WTC11 (cell line): ENCODE measurements at regions not wholly inside any gene's neighbourhood (a gene's known extent, or its start where the extent isn't known, plus 50 kb on each side); places are given as distances from the start of the nearest gene placed in this dataset.

Experiments
- ATAC-seq: fragments of 200-7000 bp; cut with Tn5 transposase; 2 replicates; pipeline ENCODE4 v1.10.0; 2021; ENCODE audit warnings: mild to moderate bottlenecking, moderate library complexity
- CTCF ChIA-PET: fragments of 300-600 bp; sonication (Branson Sonifier 250); formaldehyde crosslinking; loops from one replicate; lab custom pipeline; 2021; ENCODE audit warnings: antibody characterized with exemption; lab: Charles Lee
- POLR2A ChIA-PET: fragments of 350-600 bp; sonication (Branson Sonifier 250); formaldehyde crosslinking; loops from one replicate; lab custom pipeline; 2021; ENCODE audit warnings: antibody characterized with exemption; lab: Charles Lee
- DNase-seq: peaks from one replicate; pipeline ENCODE4 v3.0.0; 2021; ENCODE audit warnings: low spot score
- H3K27ac Mint-ChIP-seq: 2 replicates; pipeline ENCODE4 v1.8.0; 2021; ENCODE audit warnings: mixed read lengths
- H3K27me3 Mint-ChIP-seq: 2 replicates; pipeline ENCODE4 v1.8.0; 2021; ENCODE audit warnings: low read depth, mild to moderate bottlenecking, moderate library complexity, mixed read lengths
- H3K36me3 Mint-ChIP-seq: 2 replicates; pipeline ENCODE4 v1.8.0; 2021; ENCODE audit warnings: mixed read lengths
- H3K4me1 Mint-ChIP-seq: 2 replicates; pipeline ENCODE4 v1.8.0; 2022; ENCODE audit warnings: mixed read lengths
- H3K4me3 Mint-ChIP-seq: 2 replicates; pipeline ENCODE4 v1.8.0; 2021; ENCODE audit warnings: mild to moderate bottlenecking, moderate library complexity, mixed read lengths
- H3K9me3 Mint-ChIP-seq: 2 replicates; pipeline ENCODE4 v1.8.0; 2021; ENCODE audit warnings: mixed read lengths
- ATF1 ChIP-seq: sonication (generic); formaldehyde crosslinking; IDR thresholded peaks from 2 replicates; pipeline ENCODE4 v1.8.1; 2023; ENCODE audit warnings: mild to moderate bottlenecking, moderate library complexity, missing genetic modification reagents
- ATF3 ChIP-seq: sonication (generic); formaldehyde crosslinking; conservative IDR thresholded peaks from 2 replicates; pipeline ENCODE4 v1.8.1; 2022; ENCODE audit warnings: mild to moderate bottlenecking, missing genetic modification reagents
- ETV6 ChIP-seq: sonication (generic); formaldehyde crosslinking; IDR thresholded peaks from 2 replicates; pipeline ENCODE4 v1.8.1; 2022; ENCODE audit warnings: mild to moderate bottlenecking, missing genetic modification reagents
- FOXJ3 ChIP-seq: sonication (generic); formaldehyde crosslinking; IDR thresholded peaks from 2 replicates; pipeline ENCODE4 v1.9.0; 2021; ENCODE audit warnings: missing genetic modification reagents, mild to moderate bottlenecking, borderline replicate concordance
- FOXK1 ChIP-seq: sonication (generic); formaldehyde crosslinking; IDR thresholded peaks from 2 replicates; pipeline ENCODE4 v1.8.0; 2022; ENCODE audit warnings: mild to moderate bottlenecking, moderate library complexity, missing genetic modification reagents
- JAZF1 ChIP-seq: fragments of 250-450 bp; sonication (Bioruptor Pico); IDR thresholded peaks from 2 replicates; pipeline ENCODE4 v1.9.0; 2021; ENCODE audit warnings: moderate library complexity, mild to moderate bottlenecking, inconsistent platforms
- JUN ChIP-seq: sonication (generic); formaldehyde crosslinking; IDR thresholded peaks from 2 replicates; pipeline ENCODE4 v1.8.0; 2023; ENCODE audit warnings: mild to moderate bottlenecking, missing genetic modification reagents
- KAT7 ChIP-seq: sonication (generic); formaldehyde crosslinking; IDR thresholded peaks from 2 replicates; pipeline ENCODE4 v1.8.1; 2023; ENCODE audit warnings: missing genetic modification reagents, mild to moderate bottlenecking, borderline replicate concordance
- MAX ChIP-seq: sonication (generic); formaldehyde crosslinking; IDR thresholded peaks from 2 replicates; pipeline ENCODE4 v1.8.0; 2022; ENCODE audit warnings: mild to moderate bottlenecking, missing genetic modification reagents
- MLX ChIP-seq: sonication (generic); formaldehyde crosslinking; IDR thresholded peaks from 2 replicates; pipeline ENCODE4 v1.8.1; 2023; ENCODE audit warnings: mild to moderate bottlenecking, missing genetic modification reagents, moderate library complexity
- MYBL2 ChIP-seq: sonication (generic); formaldehyde crosslinking; IDR thresholded peaks from 2 replicates; pipeline ENCODE4 v1.8.1; 2023; ENCODE audit warnings: mild to moderate bottlenecking, moderate library complexity, missing genetic modification reagents
- NFYB ChIP-seq: sonication (generic); formaldehyde crosslinking; conservative IDR thresholded peaks from 2 replicates; pipeline ENCODE4 v1.8.0; 2022; ENCODE audit warnings: low read depth, missing genetic modification reagents
- NR3C1 ChIP-seq: sonication (generic); formaldehyde crosslinking; conservative IDR thresholded peaks from 2 replicates; pipeline ENCODE4 v1.8.1; 2023; ENCODE audit warnings: low read depth, mild to moderate bottlenecking, missing genetic modification reagents
- SOX15 ChIP-seq: fragments of 250-450 bp; sonication (Bioruptor Pico); IDR thresholded peaks from 2 replicates; pipeline ENCODE4 v1.9.0; 2021; ENCODE audit warnings: mild to moderate bottlenecking
- SP1 ChIP-seq: sonication (generic); formaldehyde crosslinking; conservative IDR thresholded peaks from 2 replicates; pipeline ENCODE4 v1.8.1; 2022; ENCODE audit warnings: missing genetic modification reagents
- STAT6 ChIP-seq: sonication (generic); formaldehyde crosslinking; conservative IDR thresholded peaks from 2 replicates; pipeline ENCODE4 v1.8.1; 2023; ENCODE audit warnings: mild to moderate bottlenecking, low read depth, missing genetic modification reagents, moderate library complexity
- TEAD4 ChIP-seq: sonication (generic); formaldehyde crosslinking; IDR thresholded peaks from 2 replicates; pipeline ENCODE4 v1.8.0; 2022; ENCODE audit warnings: mild to moderate bottlenecking, missing genetic modification reagents
- TP53 ChIP-seq: sonication (generic); formaldehyde crosslinking; IDR thresholded peaks from 2 replicates; pipeline ENCODE4 v1.8.1; 2023; ENCODE audit warnings: mild to moderate bottlenecking, missing genetic modification reagents
- USF1 ChIP-seq: sonication (generic); formaldehyde crosslinking; IDR thresholded peaks from 2 replicates; pipeline ENCODE4 v1.8.0; 2022; ENCODE audit warnings: mild to moderate bottlenecking, missing genetic modification reagents
- ZNF121 ChIP-seq: sonication (generic); formaldehyde crosslinking; IDR thresholded peaks from 2 replicates; pipeline ENCODE4 v1.8.0; 2023; ENCODE audit warnings: missing genetic modification reagents
- ZNF138 ChIP-seq: sonication (generic); formaldehyde crosslinking; conservative IDR thresholded peaks from 2 replicates; pipeline ENCODE4 v1.8.1; 2022; ENCODE audit warnings: mild to moderate bottlenecking, moderate library complexity, missing genetic modification reagents
- ZNF219 ChIP-seq: sonication (generic); formaldehyde crosslinking; IDR thresholded peaks from 2 replicates; pipeline ENCODE4 v1.8.0; 2023; ENCODE audit warnings: missing genetic modification reagents, mild to moderate bottlenecking, borderline replicate concordance
- ZNF317 ChIP-seq: sonication (generic); formaldehyde crosslinking; IDR thresholded peaks from 2 replicates; pipeline ENCODE4 v1.8.1; 2023; ENCODE audit warnings: low read depth, mild to moderate bottlenecking, moderate library complexity, missing genetic modification reagents, borderline replicate concordance
- ZNF396 ChIP-seq: fragments of 250-450 bp; sonication (Bioruptor Pico); IDR thresholded peaks from 2 replicates; pipeline ENCODE4 v1.8.0; 2021; ENCODE audit warnings: mild to moderate bottlenecking, moderate library complexity, borderline replicate concordance
- ZNF416 ChIP-seq: fragments of 250-450 bp; sonication (Bioruptor Pico); IDR thresholded peaks from 2 replicates; pipeline ENCODE4 v1.9.0; 2021; ENCODE audit warnings: mild to moderate bottlenecking, inconsistent platforms
- ZNF423 ChIP-seq: fragments of 250-450 bp; sonication (Bioruptor Pico); IDR thresholded peaks from 2 replicates; pipeline ENCODE4 v2.1.2; 2022; ENCODE audit warnings: mild to moderate bottlenecking, moderate library complexity

GRCh38 chr22:19645905-19646304 lies 68.4 kb upstream of the SEPTIN5 start:
- Mint-ChIP-seq H3K4me3 (no peak overlapping the region), H3K27me3 (peaks cover 16% of the 10 kb centered on the region), H3K27ac (no peak overlapping the region), H3K4me1 (peaks cover 13% of the 10 kb centered on the region), H3K9me3 (peaks cover 35% of the 10 kb centered on the region)
- ChIA-PET CTCF (interaction anchor here (1.6 kb wide), 1 partner anchor 9 kb away, joined by 6 read pairs; no protein-coding TSS in a partner anchor), POLR2A (no interaction called here)
- no peak for ATAC-seq
- no peak for TF ChIP-seq ETV6 (CRISPR knock-in tag)
- 0 out of 2 replicates have a peak, but pooled peaks have one; percentile 37 for TF ChIP-seq ZNF317 (CRISPR knock-in tag)
- TF ChIP-seq, all 79 proteins: peak for 1
- H3K36me3 Mint-ChIP-seq: peaks cover 24% of the 10 kb centered on the region
- DNase-seq: no peak

GRCh38 chr22:19646383-19646782 lies 67.9 kb upstream of the SEPTIN5 start:
- H3K9me3 Mint-ChIP-seq: peaks cover 35% of the 10 kb centered on the region
- ChIA-PET POLR2A (no interaction called here), CTCF (interaction anchor here (0.7 kb wide), 1 partner anchor 33 kb away, joined by 3 read pairs; no protein-coding TSS in a partner anchor)
- no peak overlapping the region for H3K4me3 Mint-ChIP-seq
- TF ChIP-seq FOXK1 (CRISPR knock-in tag) (no peak), ZNF317 (CRISPR knock-in tag) (0 out of 2 replicates have a peak, but pooled peaks have one; percentile 0)
- no peak overlapping the region for H3K27ac Mint-ChIP-seq
- H3K36me3 Mint-ChIP-seq: peaks cover 24% of the 10 kb centered on the region
- peaks cover 9% of the 10 kb centered on the region for H3K4me1 Mint-ChIP-seq
- DNase-seq (no peak), ATAC-seq (no peak)
- peaks cover 11% of the 10 kb centered on the region for H3K27me3 Mint-ChIP-seq

- H3K27ac Mint-ChIP-seq: no peak overlapping the region
- ChIA-PET CTCF (no interaction called here), POLR2A (no interaction called here)
- H3K36me3 Mint-ChIP-seq: peaks cover 24% of the 10 kb centered on the region
- DNase-seq: no peak
- TF ChIP-seq JUN (CRISPR knock-in tag) (no peak), USF1 (CRISPR knock-in tag) (no peak), STAT6 (CRISPR knock-in tag) (no peak), MAX (CRISPR knock-in tag) (no peak), ZNF317 (CRISPR knock-in tag) (peak; percentile 100), SOX15 (CRISPR knock-in tag) (no peak)
- peaks cover 14% of the 10 kb centered on the region for H3K4me1 Mint-ChIP-seq
- ATAC-seq: no peak
- peaks cover 9% of the 10 kb centered on the region; the same call in 1 of the 2 replicates for H3K27me3 Mint-ChIP-seq
- H3K9me3 Mint-ChIP-seq: peaks cover 35% of the 10 kb centered on the region
- no peak overlapping the region for H3K4me3 Mint-ChIP-seq
Observed at GRCh38 chr22:19648419-19648929, 65.8 kb upstream of the SEPTIN5 start.

- Mint-ChIP-seq H3K4me3 (no peak overlapping the region), H3K4me1 (peaks cover 22% of the 10 kb centered on the region), H3K27me3 (peaks cover 4% of the 10 kb centered on the region; the same call in 1 of the 2 replicates), H3K27ac (no peak overlapping the region), H3K9me3 (peaks cover 25% of the 10 kb centered on the region), H3K36me3 (peaks cover 14% of the 10 kb centered on the region)
- no peak for DNase-seq
- ChIA-PET CTCF (no interaction called here), POLR2A (no interaction called here)
- ATAC-seq: no peak
- TF ChIP-seq MYBL2 (CRISPR knock-in tag): no peak
- TF ChIP-seq ZNF396: no peak
- TF ChIP-seq ATF3 (CRISPR knock-in tag): no peak
- TF ChIP-seq ZNF138: no peak
- TF ChIP-seq ZNF423: no peak
- TF ChIP-seq NR3C1: no peak
- no peak for TF ChIP-seq ZNF416
- no peak for TF ChIP-seq JAZF1 (CRISPR knock-in tag)
- TF ChIP-seq TEAD4 (CRISPR knock-in tag): no peak
- TF ChIP-seq FOXJ3 (CRISPR knock-in tag): no peak
- no peak for TF ChIP-seq KAT7 (CRISPR knock-in tag)
- TF ChIP-seq TP53 (CRISPR knock-in tag): no peak
- no peak for TF ChIP-seq ZNF219 (CRISPR knock-in tag)
- TF ChIP-seq ATF1 (CRISPR knock-in tag): no peak
- no peak for TF ChIP-seq SP1 (CRISPR knock-in tag)
- no peak for TF ChIP-seq ZNF121 (CRISPR knock-in tag)
- TF ChIP-seq NFYB: no peak
- no peak for TF ChIP-seq MLX (CRISPR knock-in tag)
Observed at GRCh38 chr22:19652316-19652715, 62.0 kb upstream of the SEPTIN5 start.
